Large intestine (tissue), 3 donors: ENCODE measurements at regions not wholly inside any gene's neighbourhood (a gene's known extent, or its start where the extent isn't known, plus 50 kb on each side); places are given as distances from the start of the nearest gene placed in this dataset.

Experiments
- DNase-seq, 2 donors: peaks; one replicate each; pipeline versions ENCODE4 v3.0.0 to v3.0.0-alpha.2; 2013
- H3K27ac ChIP-seq: one replicate; pipeline ENCODE4 v1.5.1; 2013; ENCODE audit warnings: low read length
- H3K27me3 ChIP-seq: 2 replicates; pipeline ENCODE4 v1.6.1; 2013; ENCODE audit warnings: low read length; ENCODE audit not compliant: control insufficient read depth, insufficient read depth
- H3K36me3 ChIP-seq: 2 replicates; pipeline ENCODE4 v1.6.1; 2013; ENCODE audit warnings: low read length; ENCODE audit not compliant: control insufficient read depth, insufficient read depth
- H3K4me1 ChIP-seq: one replicate; pipeline ENCODE4 v1.6.1; 2013; ENCODE audit warnings: low read length; ENCODE audit not compliant: control insufficient read depth, insufficient read depth
- H3K4me3 ChIP-seq: one replicate; pipeline ENCODE4 v1.5.1; 2013; ENCODE audit warnings: low read length
- H3K9me3 ChIP-seq: one replicate; pipeline ENCODE4 v1.6.1; 2013; ENCODE audit warnings: mild to moderate bottlenecking, low read depth, low read length, moderate library complexity; ENCODE audit not compliant: control insufficient read depth
- WGBS: methylation state at CpG from one replicate; pipeline ENCODE4 v1.1.5; 2013; ENCODE audit warnings: low lambda C conversion rate; ENCODE audit not compliant: insufficient coverage; 5-methylcytosine and 5-hydroxymethylcytosine counted together

GRCh38 chr22:47225080-47225930 lies 462.9 kb downstream of the TBC1D22A start:
- no peaks in the 10 kb centered on the region for H3K36me3 ChIP-seq
- no peaks in the 10 kb centered on the region for H3K27me3 ChIP-seq
- no peak for DNase-seq
- WGBS: no CpG with 5 or more reads among the region's 11 CpGs
- H3K4me3 ChIP-seq: no peak overlapping the region
- no peak overlapping the region for H3K27ac ChIP-seq
- no peaks in the 10 kb centered on the region for H3K4me1 ChIP-seq
- H3K9me3 ChIP-seq: no peaks in the 10 kb centered on the region
